BJ (cell line): ENCODE measurements at regions not wholly inside any gene's neighbourhood (a gene's known extent, or its start where the extent isn't known, plus 50 kb on each side); places are given as distances from the start of the nearest gene placed in this dataset.
"Not testable (repeated sequence)": the region's sequence is repeated elsewhere in the genome, so short reads cannot be mapped to it uniquely, and the experiment has no call there.

ENCODE experiments used
- CTCF ChIA-PET: fragments of 350-600 bp; formaldehyde crosslinking; extraction: SDS; loops from one replicate; lab custom pipeline; 2021; ENCODE audit warnings: antibody characterized with exemption, inconsistent platforms; lab: Yijun Ruan, JAX
- POLR2A ChIA-PET: fragments of 300-600 bp; sonication (Branson Sonifier 250); formaldehyde crosslinking; extraction: SDS; loops from one replicate; lab custom pipeline; 2021; ENCODE audit warnings: antibody characterized with exemption; lab: Charles Lee
- DNase-seq: peaks from one replicate; pipeline ENCODE4 v3.0.0-alpha.2; 2011; ENCODE audit warnings: low read depth
- H3K27me3 ChIP-seq: 2 replicates; pipeline ENCODE4 v1.6.0; 2011; ENCODE audit warnings: low read length; ENCODE audit not compliant: control insufficient read depth, insufficient read depth
- H3K36me3 ChIP-seq: 2 replicates; pipeline ENCODE4 v1.5.1; 2011; ENCODE audit warnings: low read length; ENCODE audit not compliant: control insufficient read depth, insufficient read depth
- H3K4me3 ChIP-seq: 2 replicates; pipeline ENCODE4 v1.5.1; 2011; ENCODE audit warnings: low read depth, mild to moderate bottlenecking, control low read depth, low read length
- CTCF ChIP-seq: IDR thresholded peaks from 2 replicates; pipeline ENCODE4 v1.5.1; 2011; ENCODE audit warnings: low read depth, mild to moderate bottlenecking, control low read depth, inconsistent platforms, low read length, moderate library complexity; ENCODE audit not compliant: insufficient read depth

- DNase-seq, result no peak
- ChIA-PET CTCF (no interaction called here), POLR2A (no interaction called here)
- TF ChIP-seq CTCF, result no peak
- H3K4me3 ChIP-seq, result no peak overlapping the region
- no peaks in the 10 kb centered on the region for H3K27me3 ChIP-seq
- no peaks in the 10 kb centered on the region for H3K36me3 ChIP-seq
Measured at GRCh38 chr14:105911006-105911847, 384.8 kb downstream of the TMEM121 start.

DNA sequence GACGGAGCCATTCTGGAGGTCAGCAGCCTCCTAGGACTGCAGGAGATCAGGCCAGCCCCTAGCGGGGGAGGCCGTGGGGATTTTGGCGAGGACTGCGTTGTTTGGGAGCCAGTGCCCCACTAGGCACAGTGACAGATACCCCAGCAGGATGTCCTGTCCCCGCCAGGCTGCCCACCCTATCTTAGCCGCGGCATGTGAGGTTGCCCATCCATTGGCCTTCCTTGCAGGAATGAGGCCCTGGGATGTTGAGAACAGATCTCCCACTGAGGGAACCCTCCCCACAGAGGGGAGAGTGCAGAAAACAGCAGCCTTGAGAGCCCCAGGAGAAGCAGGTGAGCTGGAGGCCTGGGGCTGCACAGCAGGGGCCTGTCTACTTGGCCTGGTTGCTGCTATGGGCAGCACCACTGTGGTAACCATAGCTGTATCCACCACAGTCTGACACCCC lies 385.5 kb downstream of the TMEM121 start:
- H3K27me3 ChIP-seq, H3K4me3 ChIP-seq, CTCF ChIA-PET, POLR2A ChIA-PET, DNase-seq, H3K36me3 ChIP-seq: not testable (repeated sequence)

GRCh38 chr14:105912641-105913180 lies 386.3 kb downstream of the TMEM121 start:
- Histone ChIP-seq H3K36me3 (no peaks in the 10 kb centered on the region), H3K4me3 (no peak overlapping the region), H3K27me3 (no peaks in the 10 kb centered on the region)
- DNase-seq, result no peak
- no peak for TF ChIP-seq CTCF
- POLR2A ChIA-PET, result no interaction called here
- CTCF ChIA-PET, result no interaction called here

- Histone ChIP-seq H3K36me3 (no peaks in the 10 kb centered on the region), H3K4me3 (no peak overlapping the region), H3K27me3 (no peaks in the 10 kb centered on the region)
- ChIA-PET POLR2A (no interaction called here), CTCF (no interaction called here)
- DNase-seq, result no peak
- no peak for TF ChIP-seq CTCF
Measured at GRCh38 chr14:105913221-105913620, 386.8 kb downstream of the TMEM121 start.

GRCh38 chr14:105913861-105914260 lies 387.5 kb downstream of the TMEM121 start:
- Histone ChIP-seq H3K36me3 (no peaks in the 10 kb centered on the region), H3K27me3 (no peaks in the 10 kb centered on the region), H3K4me3 (no peak overlapping the region)
- no peak for DNase-seq
- TF ChIP-seq CTCF, result no peak
- CTCF ChIA-PET, result no interaction called here
- POLR2A ChIA-PET, result no interaction called here

- H3K36me3 ChIP-seq, POLR2A ChIA-PET, CTCF ChIA-PET: not testable (repeated sequence)
Measured at GRCh38 chr14:105914281-105914680, 387.9 kb downstream of the TMEM121 start.

More at GRCh38 chr14:105914281-105914680, 387.9 kb downstream of the TMEM121 start:
- H3K4me3 ChIP-seq, DNase-seq, H3K27me3 ChIP-seq: not testable (repeated sequence)
